ENCODE measurements at regions not wholly inside any gene's neighbourhood (a gene's known extent, or its start where the extent isn't known, plus 50 kb on each side); places are given as distances from the start of the nearest gene placed in this dataset.

- Histone ChIP-seq H3K9ac (ENCODE audit: low read length) (no peak overlapping the region), H2AFZ (ENCODE audit: insufficient read depth, low read depth, low read length, poor library complexity, severe bottlenecking) (no peak overlapping the region), H3K79me2 (ENCODE audit: control insufficient read depth, insufficient read depth, low read length) (no peaks in the 10 kb centered on the region), H3K27me3 (replicated peaks in 1 of 4; ENCODE audit: control extremely low read depth in 1 of 4, control insufficient read depth in 3 of 4, insufficient read depth in 4 of 4, low read length in 3 of 4) (no peaks in the 10 kb centered on the region), H3K4me1 (ENCODE audit: control insufficient read depth in 2 of 2, insufficient read depth in 2 of 2, low read length in 2 of 2) (no peaks in the 10 kb centered on the region), H3K36me3 (replicated peaks in 1 of 2; ENCODE audit: control extremely low read depth in 1 of 2, control insufficient read depth in 1 of 2, extremely low read depth in 1 of 2, insufficient read depth in 2 of 2, low read length in 1 of 2) (no peaks in the 10 kb centered on the region), H3K4me2 (replicated peaks; ENCODE audit: low read depth, low read length, poor library complexity, severe bottlenecking) (no peak overlapping the region), H3K27ac (ENCODE audit: low read length in 2 of 2) (no peak overlapping the region), H3K4me3 (ENCODE audit: control extremely low read depth in 1 of 5, extremely low read depth in 1 of 5, insufficient read depth in 1 of 5, low read depth in 2 of 5, low read length in 4 of 5) (no peak overlapping the region), H3K9me3 (ENCODE audit: control extremely low read depth in 1 of 3, control insufficient read depth in 2 of 3, insufficient read depth in 1 of 3, low read length in 2 of 3) (peaks cover 0 to 10% (median 0%) of the 10 kb centered on the region in 3 donors), H4K20me1 (ENCODE audit: control insufficient read depth, insufficient read depth, low read length, poor library complexity, severe bottlenecking) (no peaks in the 10 kb centered on the region)
- 74% methylated on average over 4 of the region's 5 CpGs for WGBS (ENCODE audit: insufficient coverage)
- Mint-ChIP-seq H3K4me1 (no peaks in the 10 kb centered on the region), H3K9me3 (ENCODE audit: insufficient read depth) (no peaks in the 10 kb centered on the region), H3K27me3 (no peaks in the 10 kb centered on the region), H3K4me3 (no peak overlapping the region), H3K27ac (no peak overlapping the region)
- intact Hi-C loops (cut with micrococcal nuclease): no loop called here
- no peak for DNase-seq
- CTCF ChIA-PET: no interaction called here
- TF ChIP-seq EZH2 (IDR thresholded peaks at IDR 0.05; ENCODE audit: borderline replicate concordance, insufficient read depth, low read depth, low read length, poor library complexity, severe bottlenecking) (no peak), CTCF (IDR thresholded peaks at IDR 0.05) (no peak)
- ATAC-seq (ENCODE audit: low read depth): no peak
- POLR2A ChIA-PET: no interaction called here
These were observed 255.6 kb upstream of the MPDZ start for GRCh38 chr9:13535141-13535540.

- Histone ChIP-seq H3K4me3 (ENCODE audit: control extremely low read depth in 1 of 5, extremely low read depth in 1 of 5, insufficient read depth in 1 of 5, low read depth in 2 of 5, low read length in 4 of 5) (no peak overlapping the region), H3K4me2 (replicated peaks; ENCODE audit: low read depth, low read length, poor library complexity, severe bottlenecking) (no peak overlapping the region), H3K9ac (ENCODE audit: low read length) (no peak overlapping the region), H3K4me1 (ENCODE audit: control insufficient read depth in 2 of 2, insufficient read depth in 2 of 2, low read length in 2 of 2) (no peaks in the 10 kb centered on the region), H3K36me3 (replicated peaks in 1 of 2; ENCODE audit: control extremely low read depth in 1 of 2, control insufficient read depth in 1 of 2, extremely low read depth in 1 of 2, insufficient read depth in 2 of 2, low read length in 1 of 2) (no peaks in the 10 kb centered on the region), H3K27ac (ENCODE audit: low read length in 2 of 2) (no peak overlapping the region), H4K20me1 (ENCODE audit: control insufficient read depth, insufficient read depth, low read length, poor library complexity, severe bottlenecking) (no peaks in the 10 kb centered on the region), H3K79me2 (ENCODE audit: control insufficient read depth, insufficient read depth, low read length) (no peaks in the 10 kb centered on the region), H3K27me3 (replicated peaks in 1 of 4; ENCODE audit: control extremely low read depth in 1 of 4, control insufficient read depth in 3 of 4, insufficient read depth in 4 of 4, low read length in 3 of 4) (no peaks in the 10 kb centered on the region), H2AFZ (ENCODE audit: insufficient read depth, low read depth, low read length, poor library complexity, severe bottlenecking) (no peak overlapping the region), H3K9me3 (ENCODE audit: control extremely low read depth in 1 of 3, control insufficient read depth in 2 of 3, insufficient read depth in 1 of 3, low read length in 2 of 3) (peaks cover 0 to 10% (median 0%) of the 10 kb centered on the region in 3 donors)
- ATAC-seq (ENCODE audit: low read depth) (no peak), DNase-seq (no peak)
- H3K4me1 Mint-ChIP-seq: no peaks in the 10 kb centered on the region
- no peaks in the 10 kb centered on the region for H3K9me3 Mint-ChIP-seq (ENCODE audit: insufficient read depth)
- ChIA-PET POLR2A (no interaction called here), CTCF (no interaction called here)
- no peak for TF ChIP-seq CTCF (IDR thresholded peaks at IDR 0.05)
- no peak for TF ChIP-seq EZH2 (IDR thresholded peaks at IDR 0.05; ENCODE audit: borderline replicate concordance, insufficient read depth, low read depth, low read length, poor library complexity, severe bottlenecking)
- H3K4me3 Mint-ChIP-seq: no peak overlapping the region
- no peaks in the 10 kb centered on the region for H3K27me3 Mint-ChIP-seq
- H3K27ac Mint-ChIP-seq: no peak overlapping the region
- intact Hi-C loops (cut with micrococcal nuclease): no loop called here
- WGBS (ENCODE audit: insufficient coverage): no CpG with 5 or more reads among the region's 2 CpGs
These were observed 254.5 kb upstream of the MPDZ start for GRCh38 chr9:13534006-13534405.

All from B cell (primary cell).